Spinal cord (tissue), 9 donors: ENCODE measurements at regions not wholly inside any gene's neighbourhood (a gene's known extent, or its start where the extent isn't known, plus 50 kb on each side); places are given as distances from the start of the nearest gene placed in this dataset.

ENCODE experiments used
- DNase-seq, 6 donors: peaks; one replicate each; pipeline versions ENCODE4 v3.0.0 to v3.0.0-alpha.2; 2013 to 2015; ENCODE audit warnings: low spot score in 6 of 6, low read depth in 4 of 6
- H3K27ac ChIP-seq: one replicate; pipeline ENCODE4 v1.5.1; 2013; ENCODE audit warnings: low read depth, low read length, control low read depth
- H3K27me3 ChIP-seq: one replicate; pipeline ENCODE4 v1.6.1; 2013; ENCODE audit warnings: low read length; ENCODE audit not compliant: control insufficient read depth, insufficient read depth
- H3K36me3 ChIP-seq: one replicate; pipeline ENCODE4 v1.6.1; 2013; ENCODE audit warnings: low read length; ENCODE audit not compliant: control insufficient read depth, insufficient read depth
- H3K4me1 ChIP-seq: one replicate; pipeline ENCODE4 v1.6.1; 2013; ENCODE audit warnings: low read length; ENCODE audit not compliant: control insufficient read depth, insufficient read depth
- H3K4me3 ChIP-seq: one replicate; pipeline ENCODE4 v1.5.1; 2013; ENCODE audit warnings: low read depth, low read length, control low read depth
- H3K9me3 ChIP-seq: one replicate; pipeline ENCODE4 v1.6.1; 2013; ENCODE audit warnings: low read length; ENCODE audit not compliant: control insufficient read depth, insufficient read depth
- WGBS: methylation state at CpG from one replicate; pipeline ENCODE4 v1.1.5; 2013; ENCODE audit warnings: missing lambda C conversion rate; ENCODE audit not compliant: insufficient coverage; 5-methylcytosine and 5-hydroxymethylcytosine counted together
- donor health status: healthy.

DNA sequence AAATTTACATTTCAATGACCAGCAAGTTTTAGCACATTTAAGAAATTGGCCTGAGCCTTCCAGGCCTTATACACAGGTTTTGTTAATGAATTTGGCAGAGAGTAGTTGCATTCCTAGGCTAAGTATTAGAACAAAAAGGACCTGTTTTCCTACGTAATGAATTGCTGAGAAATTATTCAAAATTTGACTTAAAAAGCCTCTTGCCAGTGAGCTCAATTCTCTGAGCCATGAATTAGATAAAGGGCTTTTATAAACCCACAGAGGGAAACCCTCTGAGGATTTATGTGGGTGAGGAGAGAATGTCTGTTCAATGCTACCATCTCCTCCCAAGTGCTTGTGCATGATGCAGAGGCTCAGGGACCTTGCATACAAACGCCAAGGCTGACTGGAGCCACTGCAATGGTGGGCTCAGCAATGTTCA is 94.5 kb upstream of the PELI2 start:
- Histone ChIP-seq H3K4me1 (peaks cover 13% of the 10 kb centered on the region), H3K27me3 (no peaks in the 10 kb centered on the region), H3K36me3 (no peaks in the 10 kb centered on the region), H3K4me3 (no peak overlapping the region), H3K27ac (peak overlapping the region; percentile 71), H3K9me3 (peaks cover 2% of the 10 kb centered on the region)
- DNase-seq = peak in 3 of 6 donors; percentile 48 to 82 (median 81)
- WGBS = 0% methylated on average over 1 of the region's 2 CpGs

DNA sequence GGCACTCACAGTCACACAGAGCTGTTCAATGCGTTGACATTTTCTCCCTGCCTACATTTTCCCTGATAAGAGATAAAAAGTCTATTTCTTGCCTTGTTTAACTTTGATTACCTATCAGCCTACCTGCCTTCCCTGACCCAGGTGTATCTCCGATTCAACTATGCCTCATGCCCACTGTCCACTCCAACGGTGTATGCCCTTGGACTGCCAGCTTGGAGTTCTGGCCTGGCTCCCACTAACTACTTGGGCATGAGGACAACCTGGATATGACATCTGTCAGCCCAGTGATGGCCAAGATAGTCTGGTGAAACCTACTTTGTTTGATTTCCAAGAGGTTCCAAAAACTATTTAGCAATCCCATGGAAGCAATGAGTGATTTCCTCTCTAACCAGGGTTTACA is 93.0 kb upstream of the PELI2 start:
- peaks cover 2% of the 10 kb centered on the region for H3K9me3 ChIP-seq
- no peaks in the 10 kb centered on the region for H3K27me3 ChIP-seq
- 62% methylated on average over 3 of the region's 3 CpGs for WGBS
- no peak overlapping the region for H3K4me3 ChIP-seq
- no peak overlapping the region for H3K27ac ChIP-seq
- H3K4me1 ChIP-seq = peaks cover 13% of the 10 kb centered on the region
- DNase-seq = no peak
- no peaks in the 10 kb centered on the region for H3K36me3 ChIP-seq

DNA sequence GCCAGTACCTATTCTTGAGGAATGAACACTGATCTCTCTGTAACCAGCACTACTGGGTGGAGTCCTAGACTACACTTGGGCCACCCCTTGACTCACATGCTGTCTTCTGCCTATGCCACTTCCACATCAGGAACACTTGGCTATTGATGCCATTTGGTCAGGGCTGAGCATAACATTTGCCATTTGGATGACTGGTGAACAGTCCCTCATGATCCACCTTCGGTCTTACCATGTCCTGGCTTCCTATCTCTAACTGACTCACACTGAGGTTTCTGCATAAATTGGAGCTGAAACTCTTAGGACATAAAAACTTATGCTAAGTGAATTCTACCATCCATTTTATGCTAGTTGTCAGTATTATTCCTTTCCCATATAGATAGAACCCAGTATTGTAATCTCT is 91.7 kb upstream of the PELI2 start:
- Histone ChIP-seq H3K4me1 (peaks cover 13% of the 10 kb centered on the region), H3K27me3 (no peaks in the 10 kb centered on the region), H3K27ac (no peak overlapping the region), H3K9me3 (no peaks in the 10 kb centered on the region), H3K36me3 (no peaks in the 10 kb centered on the region), H3K4me3 (no peak overlapping the region)
- no peak for DNase-seq
- WGBS = 0% methylated on average over 1 of the region's 1 CpG

DNA sequence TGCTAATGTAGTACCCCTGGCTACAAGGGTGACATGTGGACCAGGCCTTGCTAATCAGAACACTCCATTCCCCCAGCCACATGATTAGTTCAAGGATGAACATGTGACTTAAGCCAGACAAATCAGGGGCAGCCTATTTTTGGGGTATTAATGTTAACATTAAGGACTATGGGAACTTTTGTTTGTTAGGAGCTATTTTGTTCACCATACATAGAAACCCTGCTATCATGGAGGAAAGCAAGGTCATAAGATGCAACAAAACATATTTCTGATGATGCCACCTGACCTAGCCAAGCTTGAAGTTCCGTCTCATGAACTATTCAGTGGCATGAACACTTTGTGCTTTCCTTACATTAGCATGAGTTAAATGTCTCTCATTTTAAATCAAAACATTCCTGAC is 90.8 kb upstream of the PELI2 start:
- no CpG with 5 or more reads among the region's 1 CpG for WGBS
- no peak for DNase-seq
- Histone ChIP-seq H3K27ac (peak overlapping the region; percentile 49), H3K27me3 (no peaks in the 10 kb centered on the region), H3K4me1 (peaks cover 13% of the 10 kb centered on the region), H3K36me3 (no peaks in the 10 kb centered on the region), H3K4me3 (no peak overlapping the region), H3K9me3 (no peaks in the 10 kb centered on the region)

DNA sequence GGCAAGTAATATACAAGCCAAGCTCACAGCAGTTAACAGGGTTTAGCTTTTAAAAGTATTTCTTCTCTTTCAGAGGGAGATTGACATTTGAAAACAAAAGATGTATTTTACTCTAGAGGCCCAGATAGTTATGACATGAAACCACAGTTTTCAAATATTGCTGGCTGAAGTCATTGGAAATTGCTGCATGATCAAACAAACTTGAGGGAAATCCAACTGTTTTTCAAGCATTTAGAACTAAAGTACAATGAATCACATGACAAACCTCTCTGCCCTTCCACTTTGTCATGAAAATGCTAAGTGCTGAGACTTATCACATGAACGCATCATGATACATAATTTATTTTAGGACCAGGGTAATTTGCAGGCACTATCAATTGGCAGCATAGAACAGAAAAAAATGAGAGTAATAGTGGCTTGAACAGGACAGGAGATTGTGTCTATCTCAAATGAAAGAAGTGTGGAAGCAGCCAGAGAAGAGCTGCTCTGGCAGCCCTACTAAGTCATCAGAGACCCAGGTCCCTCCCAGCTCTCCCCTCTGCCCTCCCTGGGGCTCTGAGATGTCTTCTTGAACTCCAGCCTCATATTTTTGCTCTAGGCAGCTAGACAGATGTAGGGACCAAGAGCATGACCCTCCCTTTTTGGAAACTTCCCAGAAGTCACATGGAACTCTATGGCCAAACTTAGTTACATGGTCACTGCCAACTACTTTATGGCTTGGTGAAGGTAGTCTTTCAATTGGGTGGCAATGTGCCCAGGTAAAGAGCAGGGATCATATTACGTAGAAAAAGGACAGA is 90.1 kb upstream of the PELI2 start:
- WGBS = 0% methylated on average over 1 of the region's 2 CpGs
- Histone ChIP-seq H3K27ac (peak overlapping the region; percentile 61), H3K9me3 (no peaks in the 10 kb centered on the region), H3K27me3 (no peaks in the 10 kb centered on the region), H3K36me3 (no peaks in the 10 kb centered on the region), H3K4me1 (peaks cover 11% of the 10 kb centered on the region), H3K4me3 (no peak overlapping the region)
- no peak for DNase-seq

DNA sequence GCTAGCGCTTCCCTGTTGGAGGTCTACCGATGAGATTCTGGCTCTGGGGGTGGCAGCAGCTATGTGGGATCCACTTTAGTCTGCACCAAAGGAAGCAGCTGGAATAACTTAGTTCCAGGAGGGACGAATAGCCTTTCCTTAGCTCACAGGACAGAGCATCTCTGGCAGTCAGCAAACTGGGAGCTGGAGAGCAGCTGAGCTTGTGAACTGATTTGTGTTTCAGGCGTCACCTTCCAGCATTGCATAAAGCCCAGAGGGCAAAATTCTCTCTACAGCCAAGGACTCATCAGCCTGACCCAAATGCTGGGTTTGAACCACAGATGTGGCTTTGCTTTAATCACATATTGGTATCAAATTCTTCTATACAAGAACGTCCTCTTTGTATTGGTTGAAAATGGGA is 81.9 kb upstream of the PELI2 start:
- H3K9me3 ChIP-seq = no peaks in the 10 kb centered on the region
- no peaks in the 10 kb centered on the region for H3K4me1 ChIP-seq
- no peak for DNase-seq
- 66% methylated on average over 4 of the region's 5 CpGs for WGBS
- no peak overlapping the region for H3K4me3 ChIP-seq
- no peaks in the 10 kb centered on the region for H3K27me3 ChIP-seq
- H3K27ac ChIP-seq = no peak overlapping the region
- no peaks in the 10 kb centered on the region for H3K36me3 ChIP-seq

DNA sequence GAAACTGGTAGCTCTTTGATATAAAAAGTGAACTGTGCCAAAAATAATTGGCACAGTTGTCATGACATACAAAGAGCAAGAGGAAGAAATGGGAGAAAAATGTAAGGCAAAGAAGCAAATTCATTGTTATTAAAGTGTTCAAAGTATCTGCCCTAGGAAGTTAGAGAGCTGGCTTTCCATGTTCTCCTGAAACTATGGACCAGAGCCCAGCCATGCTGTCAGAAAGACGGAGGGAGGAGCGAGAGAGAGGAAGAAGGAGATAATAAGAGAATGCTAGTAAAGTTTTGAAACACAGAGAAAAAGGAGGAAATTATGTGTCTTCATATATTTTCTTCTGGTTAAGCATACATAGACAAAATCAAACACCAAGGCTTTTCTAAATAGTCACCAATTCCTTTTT is 78.1 kb upstream of the PELI2 start:
- no peak overlapping the region for H3K4me3 ChIP-seq
- H3K27ac ChIP-seq = no peak overlapping the region
- no peaks in the 10 kb centered on the region for H3K4me1 ChIP-seq
- H3K27me3 ChIP-seq = no peaks in the 10 kb centered on the region
- H3K36me3 ChIP-seq = no peaks in the 10 kb centered on the region
- no peaks in the 10 kb centered on the region for H3K9me3 ChIP-seq
- no CpG with 5 or more reads among the region's 2 CpGs for WGBS
- DNase-seq = no peak

DNA sequence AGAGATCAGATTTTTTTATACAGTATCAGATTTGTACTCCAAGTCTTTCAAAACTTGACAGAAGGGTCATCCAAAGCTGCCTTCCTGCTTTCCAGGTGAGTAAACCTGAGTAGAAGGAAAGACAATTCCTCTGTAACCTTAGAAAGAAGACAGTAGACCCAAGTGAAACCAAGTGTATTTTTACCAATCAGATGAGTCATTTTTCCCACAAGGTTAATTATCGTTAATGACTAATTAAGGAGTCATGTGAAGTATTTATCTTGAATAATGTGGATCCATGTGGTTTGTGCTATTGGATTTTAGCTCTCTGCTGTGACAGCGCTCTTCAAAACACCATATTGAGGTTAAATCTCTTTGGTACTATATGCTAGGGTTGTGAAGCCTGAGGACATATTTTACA is 74.0 kb upstream of the PELI2 start:
- DNase-seq = no peak

DNA sequence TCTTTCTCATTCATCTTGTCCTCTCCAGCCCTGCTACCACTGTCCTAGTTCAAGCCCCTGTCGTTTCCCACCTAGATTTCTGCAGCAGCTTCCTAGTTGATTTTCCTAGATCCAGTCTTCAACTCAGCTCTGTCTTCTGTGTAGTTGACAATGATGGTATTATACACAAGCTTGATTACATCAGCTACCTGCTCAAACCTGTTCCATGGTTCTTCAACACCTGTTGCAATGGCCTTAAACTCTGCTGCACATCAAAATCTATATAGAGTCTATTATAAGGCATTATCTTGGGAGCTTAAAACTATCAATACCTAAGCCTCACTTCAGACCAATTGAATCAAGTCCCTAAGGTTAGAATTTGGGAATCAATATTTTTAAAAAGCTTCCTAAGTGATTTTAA is 71.7 kb upstream of the PELI2 start:
- no CpG with 5 or more reads among the region's 1 CpG for WGBS
- H3K4me1 ChIP-seq = no peaks in the 10 kb centered on the region
- no peak for DNase-seq
- no peaks in the 10 kb centered on the region for H3K27me3 ChIP-seq
- H3K9me3 ChIP-seq = no peaks in the 10 kb centered on the region
- no peak overlapping the region for H3K27ac ChIP-seq
- H3K4me3 ChIP-seq = no peak overlapping the region
- no peaks in the 10 kb centered on the region for H3K36me3 ChIP-seq

More for the DNA sequence above, 74.0 kb upstream of the PELI2 start:
- Histone ChIP-seq H3K4me1 (no peaks in the 10 kb centered on the region), H3K36me3 (no peaks in the 10 kb centered on the region), H3K27me3 (no peaks in the 10 kb centered on the region), H3K9me3 (no peaks in the 10 kb centered on the region), H3K4me3 (no peak overlapping the region), H3K27ac (no peak overlapping the region)
- WGBS = 100% methylated on average over 1 of the region's 2 CpGs

DNA sequence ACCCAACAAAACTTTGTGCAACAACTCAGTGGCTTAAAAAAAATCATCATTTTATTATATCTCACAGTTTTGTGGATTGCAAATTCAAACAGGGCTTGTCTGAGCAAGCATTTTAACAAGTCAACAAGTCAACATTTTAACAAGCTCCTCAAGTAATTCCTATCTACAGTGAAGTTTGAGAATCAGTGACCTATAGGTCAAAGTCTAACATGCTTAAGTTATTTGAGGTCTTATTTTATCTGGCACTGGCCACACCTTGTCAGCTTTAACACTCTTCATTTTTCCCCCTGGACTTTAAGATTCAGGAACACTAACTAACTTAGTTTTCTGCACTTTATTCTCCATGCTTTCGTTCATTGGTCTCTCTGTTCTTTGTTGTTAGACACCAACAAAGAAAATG is 71.2 kb upstream of the PELI2 start:
- Histone ChIP-seq H3K4me3 (no peak overlapping the region), H3K9me3 (no peaks in the 10 kb centered on the region), H3K4me1 (no peaks in the 10 kb centered on the region)

More for the DNA sequence above, 71.2 kb upstream of the PELI2 start:
- H3K36me3 ChIP-seq = no peaks in the 10 kb centered on the region
- no peak for DNase-seq
- no peak overlapping the region for H3K27ac ChIP-seq
- no CpG with 5 or more reads among the region's 1 CpG for WGBS
- H3K27me3 ChIP-seq = no peaks in the 10 kb centered on the region
